ENCODE measurements at regions not wholly inside any gene's neighbourhood (a gene's known extent, or its start where the extent isn't known, plus 50 kb on each side); places are given as distances from the start of the nearest gene placed in this dataset.

- Histone ChIP-seq H3K4me1 (no peaks in the 10 kb centered on the region), H3K36me3 (no peaks in the 10 kb centered on the region), H3K9ac (ENCODE audit: low read depth in 2 of 2, low read length in 2 of 2) (no peak overlapping the region), H3K27me3 (no peaks in the 10 kb centered on the region), H3K27ac (no peak overlapping the region), H3K9me3 (no peaks in the 10 kb centered on the region), H3K4me3 (no peak overlapping the region)
- TF ChIP-seq CTCF (IDR thresholded peaks at IDR 0.05), result no peak
- intact Hi-C loops (cut with DNase I), result no loop called here
- no peak for DNase-seq
Measured at GRCh38 chr3:13123013-13123654, 49.9 kb upstream of the IQSEC1 start.
